GM18858 (cell line): ENCODE measurements at regions not wholly inside any gene's neighbourhood (a gene's known extent, or its start where the extent isn't known, plus 50 kb on each side); places are given as distances from the start of the nearest gene placed in this dataset.
A peak's percentile ranks its signal among the peaks of the same experiment; 100 is the strongest.
"Not testable (repeated sequence)": the region's sequence is repeated elsewhere in the genome, so short reads cannot be mapped to it uniquely, and the experiment has no call there.

Experiments
- ATAC-seq: cut with Tn5 transposase; IDR thresholded peaks from one replicate; pipeline ENCODE4 v1.9.1; 2021; ENCODE audit not compliant: unreplicated experiment

- ATAC-seq: no peak
Measured at GRCh38 chr12:67716817-67717216, 68.3 kb downstream of the DYRK2 start.

- not testable (repeated sequence) for ATAC-seq
Measured at GRCh38 chr12:67719303-67719702, 70.8 kb downstream of the DYRK2 start.

- no peak for ATAC-seq
Measured at GRCh38 chr12:67720351-67720856, 71.9 kb downstream of the DYRK2 start.

GRCh38 chr12:67721248-67721647, 72.7 kb downstream of the DYRK2 start:
- no peak for ATAC-seq

GRCh38 chr12:67722296-67722695, 73.8 kb downstream of the DYRK2 start:
- ATAC-seq: no peak

- ATAC-seq: no peak
Measured at GRCh38 chr12:67726868-67727267, 78.3 kb downstream of the DYRK2 start.

GRCh38 chr12:67727702-67728666, 79.4 kb downstream of the DYRK2 start:
- ATAC-seq: no peak

GRCh38 chr12:67732857-67733256, 84.3 kb downstream of the DYRK2 start:
- no peak for ATAC-seq

GRCh38 chr12:67735868-67736267, 87.3 kb downstream of the DYRK2 start:
- ATAC-seq: no peak

- no peak for ATAC-seq
Measured at GRCh38 chr12:67740711-67741110, 92.2 kb downstream of the DYRK2 start.

- no peak for ATAC-seq
Measured at GRCh38 chr12:67741270-67741669, 92.7 kb downstream of the DYRK2 start.

- ATAC-seq: no peak
Measured at GRCh38 chr12:67742461-67742860, 93.9 kb downstream of the DYRK2 start.

- ATAC-seq: no peak
Measured at GRCh38 chr12:67747869-67748742, 99.6 kb downstream of the DYRK2 start.

- ATAC-seq: no peak
Measured at GRCh38 chr12:67748743-67749040, 100.1 kb downstream of the DYRK2 start.

- no peak for ATAC-seq
Measured at GRCh38 chr12:67750513-67751183, 102.1 kb downstream of the DYRK2 start.

- ATAC-seq: no peak
Measured at GRCh38 chr12:67751381-67751928, 102.9 kb downstream of the DYRK2 start.

- ATAC-seq: no peak
Measured at GRCh38 chr12:67752226-67752732, 103.7 kb downstream of the DYRK2 start.

GRCh38 chr12:67754933-67755697, 106.6 kb downstream of the DYRK2 start:
- no peak for ATAC-seq

- ATAC-seq: no peak
Measured at GRCh38 chr12:67757651-67758050, 109.1 kb downstream of the DYRK2 start.

GRCh38 chr12:67758119-67758518, 109.6 kb downstream of the DYRK2 start:
- ATAC-seq: peak; percentile 96
